Astrocyte of the cerebellum (primary cell): ENCODE measurements at regions not wholly inside any gene's neighbourhood (a gene's known extent, or its start where the extent isn't known, plus 50 kb on each side); places are given as distances from the start of the nearest gene placed in this dataset.

Experiments
- DNase-seq: peaks from one replicate; pipeline ENCODE4 v3.0.0-alpha.2; 2011; ENCODE audit warnings: low read depth
- H3K4me3 ChIP-seq: 2 replicates; pipeline ENCODE4 v1.5.1; 2011; ENCODE audit warnings: mild to moderate bottlenecking, low read depth, low read length, moderate library complexity
- in situ Hi-C: cut with HindIII; loops from 2 replicates; pipeline ENCODE4 v1.10.0; 2017; ENCODE audit warnings: low sequenced_read_pairs
- TF ChIP-seq, protein P1 (sequence below): IDR thresholded peaks from 2 replicates; pipeline ENCODE4 v1.5.1; 2012; ENCODE audit warnings: low read length, low read depth, moderate library complexity, mild to moderate bottlenecking; ENCODE audit errors: missing control alignments

DNA sequence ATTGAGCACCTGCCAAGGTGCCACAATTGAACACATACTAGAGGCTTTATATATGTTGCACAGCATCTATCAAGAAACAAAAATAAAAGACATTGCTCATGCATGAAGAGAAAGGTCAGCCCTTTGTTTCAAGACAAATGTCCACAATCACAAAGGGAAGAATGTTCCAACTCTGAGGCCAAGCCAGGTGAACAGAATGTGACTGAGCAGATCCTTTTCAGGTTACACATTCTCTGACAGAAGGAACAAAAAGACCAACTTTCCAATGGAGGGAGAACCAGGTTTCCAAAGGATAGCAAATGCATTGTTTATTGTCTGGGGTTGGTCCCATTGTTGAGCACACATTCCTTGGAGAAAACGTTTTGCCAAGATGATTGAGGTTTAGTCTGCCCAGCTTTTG, 50.2 kb upstream of the FAM174B start:
- DNase-seq, result no peak
- in situ Hi-C loops, result no loop called here
- TF ChIP-seq, protein P1, sequence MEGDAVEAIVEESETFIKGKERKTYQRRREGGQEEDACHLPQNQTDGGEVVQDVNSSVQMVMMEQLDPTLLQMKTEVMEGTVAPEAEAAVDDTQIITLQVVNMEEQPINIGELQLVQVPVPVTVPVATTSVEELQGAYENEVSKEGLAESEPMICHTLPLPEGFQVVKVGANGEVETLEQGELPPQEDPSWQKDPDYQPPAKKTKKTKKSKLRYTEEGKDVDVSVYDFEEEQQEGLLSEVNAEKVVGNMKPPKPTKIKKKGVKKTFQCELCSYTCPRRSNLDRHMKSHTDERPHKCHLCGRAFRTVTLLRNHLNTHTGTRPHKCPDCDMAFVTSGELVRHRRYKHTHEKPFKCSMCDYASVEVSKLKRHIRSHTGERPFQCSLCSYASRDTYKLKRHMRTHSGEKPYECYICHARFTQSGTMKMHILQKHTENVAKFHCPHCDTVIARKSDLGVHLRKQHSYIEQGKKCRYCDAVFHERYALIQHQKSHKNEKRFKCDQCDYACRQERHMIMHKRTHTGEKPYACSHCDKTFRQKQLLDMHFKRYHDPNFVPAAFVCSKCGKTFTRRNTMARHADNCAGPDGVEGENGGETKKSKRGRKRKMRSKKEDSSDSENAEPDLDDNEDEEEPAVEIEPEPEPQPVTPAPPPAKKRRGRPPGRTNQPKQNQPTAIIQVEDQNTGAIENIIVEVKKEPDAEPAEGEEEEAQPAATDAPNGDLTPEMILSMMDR, result no peak

GRCh38 chr15:92706201-92706600, 50.6 kb upstream of the FAM174B start:
- DNase-seq, result no peak
- H3K4me3 ChIP-seq, result no peak overlapping the region
- in situ Hi-C loops, result no loop called here
- TF ChIP-seq, protein P1, result no peak

More for the DNA sequence above, 50.2 kb upstream of the FAM174B start:
- H3K4me3 ChIP-seq, result no peak overlapping the region

DNA sequence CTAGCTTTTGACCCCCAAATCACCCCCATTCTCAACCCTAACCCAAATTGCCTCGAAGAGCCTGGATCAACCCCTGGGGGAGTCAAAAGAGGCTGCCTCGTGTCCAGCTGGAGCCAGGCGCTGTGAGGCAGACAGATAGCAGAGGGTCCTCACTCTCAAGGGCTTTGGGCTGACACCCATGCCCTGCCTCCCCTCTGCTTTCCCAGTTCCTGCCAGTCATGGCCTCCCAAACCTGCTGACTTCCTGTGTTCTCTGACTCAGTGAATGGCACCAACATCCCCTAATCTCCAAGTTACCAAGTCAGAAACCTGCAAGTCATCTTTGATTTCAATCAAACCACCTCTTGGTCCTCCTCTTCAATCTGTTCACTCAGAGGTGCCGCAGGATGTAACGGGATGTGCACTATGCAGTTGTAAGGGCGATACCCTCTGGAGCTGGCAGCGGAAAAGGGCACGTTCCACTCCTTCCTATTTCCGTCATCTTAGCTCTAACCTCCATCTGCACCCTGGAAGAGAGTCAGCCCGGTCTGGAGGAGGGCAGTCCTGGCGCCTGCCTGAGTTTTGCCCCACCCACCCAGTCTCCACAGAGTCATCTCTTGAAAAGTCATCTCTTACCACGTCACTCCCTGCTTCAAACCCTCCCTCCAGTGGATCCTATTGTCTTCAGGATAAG, 52.4 kb upstream of the FAM174B start:
- TF ChIP-seq, protein P1, result no peak
- no peak overlapping the region for H3K4me3 ChIP-seq
- DNase-seq, result no peak
- in situ Hi-C loops, result no loop called here

- in situ Hi-C loops, result no loop called here
- TF ChIP-seq, protein P1, result no peak
Observed at GRCh38 chr15:92708635-92709034, 53.1 kb upstream of the FAM174B start.

DNA sequence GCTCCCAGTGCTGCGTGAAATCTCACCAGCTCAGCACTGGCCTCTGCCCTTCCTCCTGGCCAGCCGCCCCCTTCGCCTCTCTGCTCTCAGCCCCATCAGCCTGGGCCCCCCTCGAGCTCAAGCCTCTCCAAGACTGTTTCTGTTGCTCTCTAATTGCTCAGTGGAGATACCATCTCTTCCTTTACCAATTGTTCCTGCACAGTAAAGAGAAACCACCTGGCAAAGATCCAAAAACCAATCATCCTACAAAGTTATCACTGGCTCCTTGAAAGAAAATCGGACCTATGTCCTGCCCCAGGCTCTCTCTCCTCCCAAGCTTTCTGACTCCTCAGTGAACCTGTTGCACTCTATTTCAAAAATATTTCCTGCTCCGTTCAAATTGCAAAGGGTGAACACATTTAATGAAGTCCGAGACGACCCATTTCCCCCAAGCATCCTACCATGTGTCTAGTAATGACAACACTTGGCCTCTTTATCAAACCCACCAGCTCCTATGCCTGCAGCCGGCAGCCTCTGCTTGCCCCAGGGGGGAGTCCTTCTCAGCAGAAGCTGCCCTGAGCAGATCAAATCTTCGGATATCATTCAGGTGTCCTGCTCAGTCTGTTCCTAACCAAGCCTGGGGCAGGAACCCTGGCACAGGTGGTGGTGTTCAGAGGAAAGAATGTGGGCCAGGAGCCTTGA, 53.7 kb upstream of the FAM174B start:
- no peak overlapping the region for H3K4me3 ChIP-seq
- in situ Hi-C loops, result no loop called here
- no peak for DNase-seq
- TF ChIP-seq, protein P1, result no peak

More at GRCh38 chr15:92708635-92709034, 53.1 kb upstream of the FAM174B start:
- no peak overlapping the region for H3K4me3 ChIP-seq
- DNase-seq, result no peak

DNA sequence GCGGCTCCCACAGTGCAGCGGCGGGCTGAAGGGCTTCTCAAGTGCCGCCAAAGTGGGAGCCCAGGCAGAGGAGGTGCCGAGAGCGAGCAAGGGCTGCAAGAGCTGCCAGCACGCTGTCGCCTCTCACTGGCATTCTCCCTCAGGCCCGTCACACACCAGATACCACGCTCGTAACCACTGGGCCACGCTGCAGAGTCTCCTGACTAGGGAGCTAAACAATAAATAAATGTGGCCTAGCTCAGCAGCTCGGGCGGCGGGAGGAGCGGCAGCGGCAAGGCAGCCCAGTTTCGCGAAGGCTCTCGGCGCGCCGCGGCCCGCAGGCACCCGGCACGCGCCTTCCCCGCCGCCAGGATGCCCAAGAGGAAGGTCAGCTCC, 55.9 kb upstream of the FAM174B start:
- TF ChIP-seq, protein P1, result no peak
- no peak for DNase-seq
- no peak overlapping the region for H3K4me3 ChIP-seq
- in situ Hi-C loops, result no loop called here
